Hippocampal formation (tissue), 2 donors: ENCODE measurements at regions not wholly inside any gene's neighbourhood (a gene's known extent, or its start where the extent isn't known, plus 50 kb on each side); places are given as distances from the start of the nearest gene placed in this dataset.
"Not testable (repeated sequence)": the region's sequence is repeated elsewhere in the genome, so short reads cannot be mapped to it uniquely, and the experiment has no call there.

Experiments
- DNase-seq, 2 donors: peaks; one replicate each; lab custom pipeline; 2025; lab: John Stamatoyannopoulos, UW

- no peak for DNase-seq
These were observed 53.3 kb upstream of the CYLC2 start for GRCh38 chr9:102941868-102942267.

- no peak for DNase-seq
These were observed 72.6 kb upstream of the CYLC2 start for GRCh38 chr9:102922526-102922925.

GRCh38 chr9:102911185-102911584, 83.9 kb upstream of the CYLC2 start:
- no peak for DNase-seq

GRCh38 chr9:102905795-102906194, 89.3 kb upstream of the CYLC2 start:
- not testable (repeated sequence) for DNase-seq

DNA sequence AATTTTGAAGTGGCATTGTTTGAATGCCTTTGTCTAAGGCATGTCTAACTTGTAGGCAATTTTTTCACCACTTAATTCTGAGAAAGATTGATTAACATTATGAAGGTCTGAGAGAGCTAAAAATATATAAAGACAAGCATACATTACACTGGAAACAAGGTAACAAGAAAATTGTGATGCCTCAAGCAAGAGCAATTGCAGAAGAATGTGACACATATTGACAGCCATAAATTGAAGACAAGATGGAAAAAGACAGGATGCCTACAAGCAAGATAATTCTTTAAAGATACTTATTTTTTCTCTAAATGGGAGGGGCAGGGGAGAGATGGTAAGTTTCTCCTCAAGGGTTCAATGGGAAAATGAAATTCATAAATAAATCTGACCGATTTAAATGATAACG, 103.1 kb upstream of the CYLC2 start:
- no peak for DNase-seq

DNA sequence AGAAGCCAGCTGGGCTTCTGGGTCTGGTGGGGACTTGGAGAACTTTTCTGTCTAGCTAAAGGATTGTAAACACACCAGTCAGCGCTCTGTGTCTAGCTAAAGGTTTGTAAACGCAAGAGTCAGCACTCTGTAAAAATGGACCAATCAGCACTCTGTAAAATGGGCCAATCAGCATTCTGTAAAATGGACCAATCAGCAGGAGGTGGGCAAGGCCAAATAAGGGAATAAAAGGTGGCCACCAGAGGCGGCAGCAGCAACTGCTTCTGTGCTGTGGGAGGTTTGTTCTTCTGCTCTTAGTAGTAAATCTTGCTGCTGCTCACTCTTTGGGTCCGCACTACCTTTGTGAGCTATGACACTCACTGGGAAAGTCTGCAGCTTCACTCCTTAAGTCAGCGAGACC, 106.4 kb upstream of the CYLC2 start:
- DNase-seq = not testable (repeated sequence)

DNA sequence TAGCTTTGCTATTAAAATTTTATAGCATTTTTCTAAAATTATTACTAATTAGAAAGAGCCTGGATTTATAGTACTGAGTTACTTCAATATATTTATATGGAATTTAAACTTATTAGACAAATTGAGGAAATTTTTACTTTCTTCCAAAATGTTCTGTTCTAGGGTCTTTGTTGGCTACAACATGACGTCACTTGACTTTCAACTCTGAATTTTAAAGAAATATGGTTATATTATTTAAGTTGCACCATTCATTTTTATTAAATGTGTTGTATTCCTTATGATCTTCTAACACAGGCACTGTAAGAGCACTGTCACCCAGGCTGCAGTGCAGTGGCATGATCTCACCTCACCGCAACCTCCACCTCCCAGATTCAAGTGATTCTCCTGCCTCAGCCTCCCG, 119.4 kb upstream of the CYLC2 start:
- no peak for DNase-seq

GRCh38 chr9:102867488-102867887, 127.6 kb upstream of the CYLC2 start:
- DNase-seq = no peak

DNA sequence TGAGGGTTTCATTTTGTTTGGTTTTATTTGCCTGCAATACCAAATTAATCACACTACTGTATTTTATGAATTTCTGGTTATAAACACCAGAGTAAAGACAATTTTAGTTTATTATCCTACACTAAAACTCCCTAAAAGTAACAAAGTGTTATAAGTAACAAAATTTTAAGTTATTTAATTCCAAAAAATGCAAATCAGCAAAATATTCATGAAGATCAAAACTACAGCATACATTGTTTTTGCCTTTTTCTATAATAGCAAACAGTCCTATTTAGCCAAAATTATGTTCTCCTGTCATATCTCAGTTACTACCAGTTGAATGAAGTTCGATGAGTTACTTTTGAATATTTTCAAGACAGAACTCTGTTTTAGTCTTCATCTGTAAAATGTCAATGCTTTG, 132.7 kb upstream of the CYLC2 start:
- no peak for DNase-seq

DNA sequence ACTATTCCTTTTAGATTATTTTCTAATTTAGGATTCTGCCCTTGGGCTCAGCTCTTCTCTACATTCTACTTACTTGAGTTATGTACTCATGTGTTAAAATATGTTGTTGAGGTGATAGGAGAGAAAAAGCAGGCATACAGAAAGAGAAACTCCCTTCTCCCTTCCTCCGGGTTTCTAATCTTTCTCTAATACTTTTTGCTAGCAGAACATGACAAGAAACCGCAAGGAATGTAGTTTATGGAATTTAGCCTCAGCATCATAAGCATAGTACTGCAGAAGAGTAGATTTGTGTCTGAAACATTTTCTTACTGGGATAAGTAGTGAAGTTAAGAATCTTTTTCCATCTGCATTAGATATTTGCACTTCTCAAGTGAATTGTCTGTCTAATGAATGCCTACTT, 139.5 kb upstream of the CYLC2 start:
- DNase-seq = no peak

DNA sequence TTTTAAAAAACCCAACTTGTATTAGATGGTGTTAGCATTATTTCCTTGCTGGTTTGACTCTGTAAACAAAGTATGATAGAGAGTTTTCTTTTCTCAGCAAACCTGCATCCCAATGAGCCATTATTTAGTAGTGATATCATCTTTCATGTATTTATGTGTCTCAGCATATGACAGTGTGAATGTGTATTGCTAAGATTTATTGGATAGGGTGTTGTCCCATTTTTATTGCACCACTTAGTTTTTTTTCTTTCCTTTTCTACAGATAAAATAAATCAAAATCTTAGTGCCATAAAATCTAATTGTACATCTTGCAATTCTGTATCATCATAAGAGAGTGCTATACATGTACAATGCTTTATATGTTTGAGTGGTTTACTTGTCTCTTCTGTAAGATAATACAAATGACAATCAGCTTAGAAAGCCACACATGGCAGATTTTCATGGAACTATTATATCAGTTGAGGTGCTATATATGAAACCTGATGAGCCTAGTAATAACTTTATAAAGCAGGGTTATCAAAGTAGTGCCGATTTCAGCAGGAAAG, 149.2 kb upstream of the CYLC2 start:
- DNase-seq = no peak

DNA sequence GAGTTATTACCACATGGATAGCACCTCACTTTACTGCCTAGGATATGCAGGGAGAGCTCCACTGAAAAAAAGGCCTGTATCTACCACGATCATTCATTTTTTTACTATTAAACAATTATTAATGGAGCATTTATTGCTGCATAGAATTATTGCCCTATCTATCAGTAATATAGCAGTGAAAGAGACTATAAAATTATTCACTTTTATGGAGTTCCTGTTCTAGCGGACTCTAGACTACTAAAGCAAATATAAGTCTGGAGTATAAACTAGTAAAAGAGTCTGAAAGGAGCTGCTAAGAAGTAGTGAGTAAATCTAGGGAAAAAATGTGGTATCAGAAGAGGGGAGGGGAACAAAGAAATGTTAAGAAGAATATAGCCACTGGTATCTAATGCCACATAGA, 150.4 kb upstream of the CYLC2 start:
- DNase-seq = no peak

DNA sequence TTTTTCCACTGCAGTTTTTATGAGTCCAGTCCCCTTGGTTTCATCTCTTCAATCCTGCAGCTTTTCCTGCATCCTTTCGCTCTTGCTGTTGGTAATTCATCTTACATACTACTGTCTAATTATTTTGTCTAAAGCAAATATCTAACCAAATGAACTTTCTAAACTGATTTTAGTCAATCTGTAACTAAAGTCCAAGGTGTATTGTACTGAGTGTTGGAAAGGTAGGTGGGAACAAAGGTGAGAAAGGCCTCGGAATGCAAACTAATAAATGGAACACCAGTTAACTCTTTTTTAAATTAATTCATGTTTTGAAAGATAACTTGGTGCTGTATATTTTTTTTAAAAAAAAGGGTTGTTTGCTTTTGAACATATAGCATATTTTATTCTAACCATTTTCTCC, 152.7 kb upstream of the CYLC2 start:
- no peak for DNase-seq

DNA sequence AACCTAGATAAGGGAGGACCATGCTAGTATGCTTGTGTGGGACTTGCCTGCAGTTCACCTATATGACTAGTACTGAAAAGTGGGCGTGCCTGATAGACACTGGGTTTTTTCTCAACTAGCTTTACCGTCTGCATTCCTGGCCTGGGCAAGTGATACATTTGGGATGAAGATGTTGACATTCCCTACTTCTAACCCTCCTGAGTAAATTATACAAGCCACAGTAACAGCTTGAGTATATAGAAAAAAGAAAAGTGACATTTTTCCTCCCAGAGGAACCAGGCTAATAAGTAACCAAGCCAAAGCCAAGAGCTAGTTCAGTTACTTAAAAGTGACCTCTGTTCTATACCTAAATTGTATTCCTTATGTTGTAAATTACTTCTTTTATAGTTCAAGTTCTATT, 153.8 kb upstream of the CYLC2 start:
- no peak for DNase-seq

- DNase-seq = no peak
These were observed 154.8 kb upstream of the CYLC2 start for GRCh38 chr9:102840335-102840734.

DNA sequence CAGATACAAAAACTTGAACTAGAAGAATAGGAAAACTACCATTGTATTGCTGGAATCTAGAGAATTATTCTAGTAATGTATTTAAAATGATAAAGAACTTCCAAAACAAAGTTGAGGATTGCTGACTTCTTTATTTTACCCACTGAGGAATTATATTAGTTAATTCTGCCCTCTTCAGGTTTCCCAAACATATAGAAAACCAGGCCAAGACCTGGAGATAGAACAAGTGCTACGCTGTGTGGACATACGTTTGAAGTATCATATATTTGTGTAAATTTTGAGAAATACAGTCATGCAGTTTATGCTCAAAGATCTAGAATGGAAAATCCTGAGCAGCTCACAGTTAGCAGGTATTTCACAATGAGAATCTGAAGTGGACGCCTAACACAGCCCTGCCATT, 162.3 kb upstream of the CYLC2 start:
- no peak for DNase-seq

DNA sequence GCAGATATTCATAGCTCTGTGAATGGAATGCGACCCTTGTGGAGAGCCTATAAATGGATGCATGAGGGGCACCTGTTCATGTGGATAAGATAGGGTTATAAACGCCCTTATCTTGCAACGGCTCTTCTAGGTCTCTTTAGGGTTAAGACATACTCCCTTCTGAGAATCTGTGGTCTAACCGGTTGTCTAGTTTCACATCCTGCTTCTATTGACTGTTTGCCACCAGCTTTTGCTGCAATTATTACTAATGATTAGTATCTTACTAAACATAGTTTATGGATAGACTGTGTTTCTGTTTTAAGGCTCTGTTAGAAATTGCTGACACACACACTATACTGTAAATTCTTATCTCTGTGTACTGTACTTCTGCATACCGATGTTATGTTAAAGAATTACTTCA, 198.9 kb upstream of the CYLC2 start:
- DNase-seq = no peak

- no peak for DNase-seq
These were observed 199.6 kb upstream of the CYLC2 start for GRCh38 chr9:102795532-102795931.

- no peak for DNase-seq
These were observed 215.8 kb upstream of the CYLC2 start for GRCh38 chr9:102779356-102779755.

- DNase-seq = no peak
These were observed 216.4 kb upstream of the CYLC2 start for GRCh38 chr9:102778746-102779145.

DNA sequence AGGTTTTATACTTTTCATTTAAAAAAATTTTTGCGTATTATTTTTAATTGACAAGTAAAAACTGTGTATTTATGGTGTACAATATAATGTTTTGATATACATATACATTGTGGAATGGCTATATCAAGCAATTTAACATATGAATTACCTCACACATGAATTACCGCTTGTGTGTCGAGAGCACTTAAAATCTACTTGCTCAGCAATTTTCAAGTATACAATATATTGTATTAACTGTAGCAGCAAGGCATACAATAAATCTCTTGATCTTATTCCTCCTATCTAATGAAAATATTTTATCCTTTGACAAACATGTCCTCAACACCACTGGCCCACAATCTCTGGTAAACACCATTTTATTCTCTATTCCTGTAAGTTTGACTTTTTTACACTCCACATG, 224.4 kb upstream of the CYLC2 start:
- no peak for DNase-seq

DNA sequence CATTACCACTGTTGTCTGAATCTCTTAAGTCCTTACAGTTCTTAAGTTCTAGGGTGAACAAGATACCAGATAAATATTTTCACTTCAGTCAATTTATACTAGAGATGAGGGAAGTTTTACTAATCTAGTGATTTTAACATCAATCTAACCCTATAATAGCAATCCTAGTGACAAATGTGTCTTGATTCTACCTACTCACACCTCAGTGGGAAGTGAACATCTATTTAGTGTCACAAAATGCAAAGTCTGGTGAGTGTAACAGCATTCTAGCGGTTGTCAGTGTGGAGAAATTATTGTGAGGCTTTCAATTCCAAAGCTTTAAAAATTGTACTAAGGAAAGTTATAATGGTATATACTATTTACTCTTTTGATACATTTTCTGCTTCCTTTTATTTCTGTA, 225.8 kb upstream of the CYLC2 start:
- DNase-seq = no peak

GRCh38 chr9:102768002-102768401, 227.1 kb upstream of the CYLC2 start:
- DNase-seq = no peak

GRCh38 chr9:102767076-102767475, 228.1 kb upstream of the CYLC2 start:
- no peak for DNase-seq

DNA sequence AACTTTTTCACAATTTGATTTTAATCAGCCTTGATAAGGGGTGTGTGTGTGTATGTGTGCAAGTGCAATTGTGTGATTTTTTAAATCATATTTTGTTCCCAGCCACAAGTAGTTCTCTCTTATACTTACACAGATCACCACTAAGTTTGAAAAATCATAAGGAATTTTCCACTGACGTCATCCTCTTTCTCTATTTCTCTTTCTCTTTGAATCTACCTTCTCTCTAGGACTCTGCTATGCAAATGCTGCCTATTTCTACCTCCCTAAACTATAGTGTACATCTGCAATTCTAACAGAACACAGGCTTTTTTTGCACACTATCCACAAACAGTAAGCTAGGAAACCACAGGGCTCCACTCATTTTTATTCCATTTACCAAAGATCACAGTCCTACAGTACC, 254.6 kb upstream of the CYLC2 start:
- DNase-seq = no peak
